HL-60 (cell line): ENCODE measurements at regions not wholly inside any gene's neighbourhood (a gene's known extent, or its start where the extent isn't known, plus 50 kb on each side); places are given as distances from the start of the nearest gene placed in this dataset.

ENCODE experiments used
- REST ChIP-seq: IDR thresholded peaks from 2 replicates; pipeline ENCODE4 v1.6.1; 2012; ENCODE audit warnings: low read depth; ENCODE audit not compliant: insufficient replicate concordance
- TF ChIP-seq, protein P1 (sequence below): IDR thresholded peaks from one replicate; pipeline ENCODE4 v1.5.1; 2011; ENCODE audit warnings: low read length, control low read depth, inconsistent platforms; ENCODE audit not compliant: insufficient read depth

GRCh38 chr14:43360239-43360638, 1146.8 kb downstream of the FSCB start:
- no peak for TF ChIP-seq REST
- TF ChIP-seq, protein P1, sequence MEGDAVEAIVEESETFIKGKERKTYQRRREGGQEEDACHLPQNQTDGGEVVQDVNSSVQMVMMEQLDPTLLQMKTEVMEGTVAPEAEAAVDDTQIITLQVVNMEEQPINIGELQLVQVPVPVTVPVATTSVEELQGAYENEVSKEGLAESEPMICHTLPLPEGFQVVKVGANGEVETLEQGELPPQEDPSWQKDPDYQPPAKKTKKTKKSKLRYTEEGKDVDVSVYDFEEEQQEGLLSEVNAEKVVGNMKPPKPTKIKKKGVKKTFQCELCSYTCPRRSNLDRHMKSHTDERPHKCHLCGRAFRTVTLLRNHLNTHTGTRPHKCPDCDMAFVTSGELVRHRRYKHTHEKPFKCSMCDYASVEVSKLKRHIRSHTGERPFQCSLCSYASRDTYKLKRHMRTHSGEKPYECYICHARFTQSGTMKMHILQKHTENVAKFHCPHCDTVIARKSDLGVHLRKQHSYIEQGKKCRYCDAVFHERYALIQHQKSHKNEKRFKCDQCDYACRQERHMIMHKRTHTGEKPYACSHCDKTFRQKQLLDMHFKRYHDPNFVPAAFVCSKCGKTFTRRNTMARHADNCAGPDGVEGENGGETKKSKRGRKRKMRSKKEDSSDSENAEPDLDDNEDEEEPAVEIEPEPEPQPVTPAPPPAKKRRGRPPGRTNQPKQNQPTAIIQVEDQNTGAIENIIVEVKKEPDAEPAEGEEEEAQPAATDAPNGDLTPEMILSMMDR, result no peak
